ENCODE measurements at regions not wholly inside any gene's neighbourhood (a gene's known extent, or its start where the extent isn't known, plus 50 kb on each side); places are given as distances from the start of the nearest gene placed in this dataset.

GRCh38 chr17:71910002-71910401, 210.8 kb upstream of the SOX9 start:
- TF ChIP-seq TEAD4 (IDR thresholded peaks at IDR 0.05) = no peak
- TF ChIP-seq, protein P1, sequence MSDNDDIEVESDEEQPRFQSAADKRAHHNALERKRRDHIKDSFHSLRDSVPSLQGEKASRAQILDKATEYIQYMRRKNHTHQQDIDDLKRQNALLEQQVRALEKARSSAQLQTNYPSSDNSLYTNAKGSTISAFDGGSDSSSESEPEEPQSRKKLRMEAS (IDR thresholded peaks at IDR 0.05) = no peak
- TF ChIP-seq EP300 (IDR thresholded peaks at IDR 0.05; ENCODE audit: borderline replicate concordance) = no peak
